Embryonic facial prominence (tissue), 1 donor: ENCODE measurements at regions not wholly inside any gene's neighbourhood (a gene's known extent, or its start where the extent isn't known, plus 50 kb on each side); places are given as distances from the start of the nearest gene placed in this dataset.
"Not testable (repeated sequence)": the region's sequence is repeated elsewhere in the genome, so short reads cannot be mapped to it uniquely, and the experiment has no call there.

Experiments used
- DNase-seq: peaks from one replicate; pipeline ENCODE4 v3.0.0-alpha.2; 2016; ENCODE audit errors: extremely low spot score

- no peak for DNase-seq
These were observed 302.4 kb upstream of the FAM174A start for GRCh38 chr5:100232736-100233135.

- DNase-seq: no peak
These were observed 346.4 kb upstream of the FAM174A start for GRCh38 chr5:100188778-100189177.

- DNase-seq: no peak
These were observed 346.8 kb upstream of the FAM174A start for GRCh38 chr5:100188339-100188738.

- DNase-seq: no peak
These were observed 349.0 kb upstream of the FAM174A start for GRCh38 chr5:100186181-100186580.

- DNase-seq: no peak
These were observed 352.8 kb upstream of the FAM174A start for GRCh38 chr5:100182402-100182801.

GRCh38 chr5:100175346-100175745, 359.8 kb upstream of the FAM174A start:
- no peak for DNase-seq

GRCh38 chr5:100165309-100165708, 369.9 kb upstream of the FAM174A start:
- DNase-seq: no peak

- DNase-seq: no peak
These were observed 373.3 kb upstream of the FAM174A start for GRCh38 chr5:100161868-100162267.

- no peak for DNase-seq
These were observed 378.1 kb upstream of the FAM174A start for GRCh38 chr5:100157066-100157465.

- no peak for DNase-seq
These were observed 386.9 kb upstream of the FAM174A start for GRCh38 chr5:100148239-100148638.

GRCh38 chr5:100142607-100143006, 392.6 kb upstream of the FAM174A start:
- no peak for DNase-seq

GRCh38 chr5:100131161-100131560, 404.0 kb upstream of the FAM174A start:
- DNase-seq: no peak

- no peak for DNase-seq
These were observed 404.9 kb upstream of the FAM174A start for GRCh38 chr5:100130307-100130706.

GRCh38 chr5:100119903-100120302, 415.3 kb upstream of the FAM174A start:
- no peak for DNase-seq

GRCh38 chr5:100110497-100110896, 424.7 kb upstream of the FAM174A start:
- DNase-seq: no peak

- DNase-seq: no peak
These were observed 426.3 kb upstream of the FAM174A start for GRCh38 chr5:100108883-100109282.

GRCh38 chr5:100103592-100104119, 431.5 kb upstream of the FAM174A start:
- DNase-seq: not testable (repeated sequence)

- not testable (repeated sequence) for DNase-seq
These were observed 433.7 kb upstream of the FAM174A start for GRCh38 chr5:100101466-100101865.

- DNase-seq: not testable (repeated sequence)
These were observed 438.8 kb upstream of the FAM174A start for GRCh38 chr5:100096328-100096727.

- DNase-seq: not testable (repeated sequence)
These were observed 454.5 kb upstream of the FAM174A start for GRCh38 chr5:100080703-100081102.

GRCh38 chr5:100079163-100079562, 456.0 kb upstream of the FAM174A start:
- DNase-seq: not testable (repeated sequence)

- not testable (repeated sequence) for DNase-seq
These were observed 469.2 kb upstream of the FAM174A start for GRCh38 chr5:100066020-100066419.

GRCh38 chr5:100043475-100043874, 491.7 kb upstream of the FAM174A start:
- no peak for DNase-seq

GRCh38 chr5:100026606-100027005, 508.6 kb upstream of the FAM174A start:
- no peak for DNase-seq
